SK-N-SH (cell line): ENCODE measurements at regions not wholly inside any gene's neighbourhood (a gene's known extent, or its start where the extent isn't known, plus 50 kb on each side); places are given as distances from the start of the nearest gene placed in this dataset.

Source experiments
- CTCF ChIA-PET: fragments of 300-600, 350-600 bp; formaldehyde crosslinking; extraction: SDS; loops from one replicate; lab custom pipeline; 2021; lab: Yijun Ruan, JAX
- POLR2A ChIA-PET: fragments of 350-600 bp; sonication (Branson Sonifier 250); formaldehyde crosslinking; extraction: SDS; loops from one replicate; lab custom pipeline; 2020; ENCODE audit warnings: antibody characterized with exemption, inconsistent platforms; lab: Yijun Ruan, JAX
- DNase-seq: peaks from one replicate; pipeline ENCODE4 v3.0.0; 2012
- H2AFZ ChIP-seq: fragments of 200-600 bp; sonication (generic); 2 replicates; pipeline ENCODE4 v1.8.1; 2016; ENCODE audit warnings: antibody characterized with exemption, mild to moderate bottlenecking, low read depth
- H3F3A ChIP-seq: fragments of 200-600 bp; sonication (generic); replicated peaks from 2 replicates; pipeline ENCODE3; 2016; ENCODE audit warnings: antibody characterized with exemption, mild to moderate bottlenecking; ENCODE audit not compliant: insufficient read depth
- H3K27ac ChIP-seq, 2 experiments: fragments of 200-500 bp in 1 of 2; fragments of 200-600 bp in 1 of 2; sonication (Bioruptor generic) in 1 of 2; sonication (generic), shearing (Covaris generic) in 1 of 2; 2 replicates each; pipeline versions ENCODE4 v1.5.1 to v1.6.1; 2014 to 2016; ENCODE audit warnings: low read depth in 2 of 2, inconsistent platforms in 1 of 2, low read length in 1 of 2, mild to moderate bottlenecking in 1 of 2, mixed read lengths in 1 of 2
- H3K27me3 ChIP-seq: fragments of 200-600 bp; sonication (generic), shearing (Covaris generic); 2 replicates; pipeline ENCODE4 v1.6.1; 2016; ENCODE audit warnings: mixed run types; ENCODE audit not compliant: insufficient read depth
- H3K36me3 ChIP-seq, 2 experiments: fragments of 200-500 bp in 1 of 2; fragments of 200-600 bp in 1 of 2; sonication (Bioruptor generic) in 1 of 2; sonication (generic) in 1 of 2; replicated peaks in 1 of 2; 2 replicates each; pipeline versions ENCODE3 to v1.5.1; 2014 to 2016; ENCODE audit warnings: low read length in 1 of 2, mild to moderate bottlenecking in 1 of 2; ENCODE audit not compliant: insufficient read depth in 2 of 2, control insufficient read depth in 1 of 2
- H3K4me1 ChIP-seq, 2 experiments: fragments of 200-500 bp in 1 of 2; fragments of 200-600 bp in 1 of 2; sonication (Bioruptor generic) in 1 of 2; sonication (generic), shearing (Covaris generic) in 1 of 2; 2 replicates each; pipeline versions ENCODE4 v1.5.1 to v1.6.1; 2014 to 2016; ENCODE audit warnings: low read depth in 1 of 2, low read length in 1 of 2, mixed run types in 1 of 2; ENCODE audit not compliant: insufficient read depth in 2 of 2, control insufficient read depth in 1 of 2
- H3K4me2 ChIP-seq: fragments of 200-600 bp; sonication (generic), shearing (Covaris generic); 2 replicates; pipeline ENCODE4 v1.6.1; 2017; ENCODE audit warnings: mixed run types
- H3K4me3 ChIP-seq, 2 experiments: fragments of 200-500 bp in 1 of 2; fragments of 200-600 bp in 1 of 2; sonication (Bioruptor generic) in 1 of 2; sonication (generic), shearing (Covaris generic) in 1 of 2; 2 replicates each; pipeline versions ENCODE4 v1.5.1 to v1.8.1; 2014 to 2016; ENCODE audit warnings: low read depth in 2 of 2, inconsistent platforms in 1 of 2, low read length in 1 of 2, mild to moderate bottlenecking in 1 of 2, mixed read lengths in 1 of 2, moderate library complexity in 1 of 2
- H3K79me2 ChIP-seq: fragments of 200-600 bp; sonication (generic); 2 replicates; pipeline ENCODE4 v1.8.1; 2017; ENCODE audit warnings: mild to moderate bottlenecking; ENCODE audit not compliant: insufficient read depth
- H3K9ac ChIP-seq: fragments of 200-600 bp; sonication (generic); 2 replicates; pipeline ENCODE4 v1.6.1; 2017; ENCODE audit warnings: mixed run types
- H3K9me2 ChIP-seq: fragments of 200-600 bp; sonication (generic); 2 replicates; pipeline ENCODE4 v1.6.1; 2017; ENCODE audit warnings: mixed run types
- H3K9me3 ChIP-seq: fragments of 200-600 bp; sonication (generic); 2 replicates; pipeline ENCODE4 v1.6.1; 2017; ENCODE audit warnings: mixed run types, mild to moderate bottlenecking, moderate library complexity
- H4K20me1 ChIP-seq: fragments of 200-600 bp; sonication (generic); 2 replicates; pipeline ENCODE4 v1.6.1; 2017; ENCODE audit warnings: mild to moderate bottlenecking, mixed run types; ENCODE audit not compliant: insufficient read depth
- EP300 ChIP-seq, 2 experiments: IDR thresholded peaks; 2 replicates each; pipeline versions ENCODE4 v1.4.0 to v1.6.1; 2012; ENCODE audit warnings: borderline replicate concordance in 1 of 2, low read depth in 1 of 2, low read length in 1 of 2
- EZH2phosphoT487 ChIP-seq: fragments of 200-600 bp; sonication (generic); IDR thresholded peaks from 2 replicates; pipeline ENCODE4 v1.6.1; 2017; ENCODE audit warnings: low read depth, mixed run types, mild to moderate bottlenecking, antibody characterized with exemption, moderate library complexity, borderline replicate concordance
- FOSL2 ChIP-seq: IDR thresholded peaks from 2 replicates; pipeline ENCODE4 v1.4.0; 2012; ENCODE audit warnings: low read depth, mild to moderate bottlenecking, moderate library complexity, borderline replicate concordance
- GABPA ChIP-seq: IDR thresholded peaks from 2 replicates; pipeline ENCODE4 v1.4.0; 2012; ENCODE audit warnings: low read depth, mild to moderate bottlenecking
- IRF3 ChIP-seq: fragments of 150-350 bp; IDR thresholded peaks from 2 replicates; pipeline ENCODE4 v1.6.1; 2016; ENCODE audit warnings: mild to moderate bottlenecking, low read depth, low read length
- JUND ChIP-seq: IDR thresholded peaks from 2 replicates; pipeline ENCODE4 v1.4.0; 2012
- MXI1 ChIP-seq: IDR thresholded peaks from 2 replicates; pipeline ENCODE4 v1.6.1; 2012; ENCODE audit warnings: mild to moderate bottlenecking, low read depth, low read length, improper control_type of control experiment
- PBX3 ChIP-seq: IDR thresholded peaks from 2 replicates; pipeline ENCODE4; 2012
- POLR2AphosphoS5 ChIP-seq: IDR thresholded peaks from 2 replicates; pipeline ENCODE4 v1.6.1; 2012; ENCODE audit warnings: low read depth, low read length
- RAD21 ChIP-seq: IDR thresholded peaks from 2 replicates; pipeline ENCODE4 v1.6.1; 2012; ENCODE audit warnings: mild to moderate bottlenecking, low read length
- RCOR1 ChIP-seq: fragments of 150-350 bp; IDR thresholded peaks from 2 replicates; pipeline ENCODE4 v1.6.1; 2017; ENCODE audit warnings: antibody characterized with exemption, low read length
- REST ChIP-seq: IDR thresholded peaks from 2 replicates; pipeline ENCODE4 v1.6.1; 2012; ENCODE audit warnings: mild to moderate bottlenecking, low read depth, low read length, moderate library complexity
- RFX5 ChIP-seq: IDR thresholded peaks from 2 replicates; pipeline ENCODE4 v1.6.1; 2012; ENCODE audit warnings: mild to moderate bottlenecking, improper control_type of control experiment, low read length
- SMC3 ChIP-seq: IDR thresholded peaks from 2 replicates; pipeline ENCODE4 v1.6.1; 2012; ENCODE audit warnings: low read depth, low read length, improper control_type of control experiment
- TAF1 ChIP-seq: IDR thresholded peaks from 2 replicates; pipeline ENCODE4 v1.6.1; 2012; ENCODE audit warnings: low read depth, mild to moderate bottlenecking, low read length, moderate library complexity, borderline replicate concordance
- TCF12 ChIP-seq: IDR thresholded peaks from 2 replicates; pipeline ENCODE4 v1.4.0; 2012
- TEAD4 ChIP-seq: IDR thresholded peaks from 2 replicates; pipeline ENCODE4 v1.4.0; 2012; ENCODE audit warnings: mild to moderate bottlenecking, borderline replicate concordance; ENCODE audit not compliant: insufficient read depth
- YY1 ChIP-seq: IDR thresholded peaks from 2 replicates; pipeline ENCODE4 v1.4.0; 2012; ENCODE audit warnings: low read depth, mild to moderate bottlenecking
- ZBTB33 ChIP-seq: IDR thresholded peaks from 2 replicates; pipeline ENCODE4 v1.4.0; 2012; ENCODE audit warnings: low read depth, borderline replicate concordance
- WGBS: methylation state at CpG from one replicate; pipeline ENCODE4 v1.1.6; 2017; ENCODE audit warnings: low lambda C conversion rate; 5-methylcytosine and 5-hydroxymethylcytosine counted together

- POLR2A ChIA-PET, result no interaction called here
- Histone ChIP-seq H3K9me2 (no peaks in the 10 kb centered on the region), H3F3A (no peaks in the 10 kb centered on the region), H3K4me3 (no peak overlapping the region), H2AFZ (no peak overlapping the region), H3K9ac (no peak overlapping the region), H3K9me3 (peaks cover 4% of the 10 kb centered on the region; the same call in 1 of the 2 replicates), H3K36me3 (no peaks in the 10 kb centered on the region), H3K79me2 (no peaks in the 10 kb centered on the region), H4K20me1 (no peaks in the 10 kb centered on the region), H3K4me2 (no peak overlapping the region), H3K27me3 (no peaks in the 10 kb centered on the region), H3K4me1 (no peaks in the 10 kb centered on the region), H3K27ac (no peak overlapping the region)
- 31% methylated on average over 2 of the region's 2 CpGs for WGBS
- DNase-seq, result no peak
- CTCF ChIA-PET, result no interaction called here
- TF ChIP-seq MXI1 (no peak), GABPA (no peak), YY1 (no peak), PBX3 (no peak), FOSL2 (no peak), RAD21 (no peak), RFX5 (no peak), EZH2phosphoT487 (no peak), ZBTB33 (no peak), EP300 (IDR thresholded peaks at IDR 0.05; ENCODE audit: borderline replicate concordance in 1 of 2, low read depth in 1 of 2, low read length in 1 of 2) (no peak), IRF3 (no peak), TAF1 (no peak), TEAD4 (no peak), TCF12 (no peak), SMC3 (no peak), RCOR1 (no peak), REST (no peak), POLR2AphosphoS5 (no peak), JUND (no peak)
Observed at GRCh38 chr7:9869566-9869965, 1104.1 kb upstream of the PHF14 start.
